ENCODE measurements at regions not wholly inside any gene's neighbourhood (a gene's known extent, or its start where the extent isn't known, plus 50 kb on each side); places are given as distances from the start of the nearest gene placed in this dataset.
"Not testable (repeated sequence)": the region's sequence is repeated elsewhere in the genome, so short reads cannot be mapped to it uniquely, and the experiment has no call there.

GRCh38 chr7:145252031-145252430 is 416.2 kb upstream of the TPK1 start:
- no peak for DNase-seq

GRCh38 chr7:145224775-145225174 is 388.9 kb upstream of the TPK1 start:
- no peak for DNase-seq

- DNase-seq = no peak
These were observed 383.6 kb upstream of the TPK1 start for GRCh38 chr7:145219461-145219860.

GRCh38 chr7:145216866-145217265 is 381.0 kb upstream of the TPK1 start:
- no peak for DNase-seq

- no peak for DNase-seq
These were observed 376.2 kb upstream of the TPK1 start for GRCh38 chr7:145212050-145212449.

- no peak for DNase-seq
These were observed 375.4 kb upstream of the TPK1 start for GRCh38 chr7:145211211-145211610.

- DNase-seq = no peak
These were observed 358.1 kb upstream of the TPK1 start for GRCh38 chr7:145193951-145194350.

- DNase-seq = no peak
These were observed 349.1 kb upstream of the TPK1 start for GRCh38 chr7:145184956-145185355.

GRCh38 chr7:145183069-145183468 is 347.2 kb upstream of the TPK1 start:
- no peak for DNase-seq

GRCh38 chr7:145175366-145175765 is 339.5 kb upstream of the TPK1 start:
- no peak for DNase-seq

- DNase-seq = no peak
These were observed 334.1 kb upstream of the TPK1 start for GRCh38 chr7:145169908-145170307.

- DNase-seq = no peak
These were observed 333.0 kb upstream of the TPK1 start for GRCh38 chr7:145168879-145169278.

GRCh38 chr7:145168427-145168826 is 332.6 kb upstream of the TPK1 start:
- DNase-seq = no peak

- DNase-seq = no peak
These were observed 321.0 kb upstream of the TPK1 start for GRCh38 chr7:145156834-145157233.

GRCh38 chr7:145152589-145152988 is 316.7 kb upstream of the TPK1 start:
- no peak for DNase-seq

GRCh38 chr7:145151676-145152075 is 315.8 kb upstream of the TPK1 start:
- DNase-seq = no peak

GRCh38 chr7:145147865-145148264 is 312.0 kb upstream of the TPK1 start:
- no peak for DNase-seq

GRCh38 chr7:145143685-145144084 is 307.8 kb upstream of the TPK1 start:
- no peak for DNase-seq

- no peak for DNase-seq
These were observed 298.5 kb upstream of the TPK1 start for GRCh38 chr7:145134377-145134776.

GRCh38 chr7:145123502-145123901 is 287.6 kb upstream of the TPK1 start:
- no peak for DNase-seq

GRCh38 chr7:145106001-145106400 is 270.1 kb upstream of the TPK1 start:
- DNase-seq = no peak

GRCh38 chr7:145105561-145105960 is 269.7 kb upstream of the TPK1 start:
- no peak for DNase-seq

GRCh38 chr7:145104400-145104799 is 268.5 kb upstream of the TPK1 start:
- DNase-seq = no peak

- not testable (repeated sequence) for DNase-seq
These were observed 266.3 kb upstream of the TPK1 start for GRCh38 chr7:145102199-145102598.

GRCh38 chr7:145092766-145093165 is 256.9 kb upstream of the TPK1 start:
- DNase-seq = no peak

- no peak for DNase-seq
These were observed 252.4 kb upstream of the TPK1 start for GRCh38 chr7:145088111-145088745.
